GM18511 (cell line): ENCODE measurements at regions not wholly inside any gene's neighbourhood (a gene's known extent, or its start where the extent isn't known, plus 50 kb on each side); places are given as distances from the start of the nearest gene placed in this dataset.

Source experiments
- ATAC-seq: cut with Tn5 transposase; IDR thresholded peaks from one replicate; pipeline ENCODE4 v1.9.1; 2021; ENCODE audit warnings: mild to moderate bottlenecking, moderate library complexity; ENCODE audit not compliant: unreplicated experiment

DNA sequence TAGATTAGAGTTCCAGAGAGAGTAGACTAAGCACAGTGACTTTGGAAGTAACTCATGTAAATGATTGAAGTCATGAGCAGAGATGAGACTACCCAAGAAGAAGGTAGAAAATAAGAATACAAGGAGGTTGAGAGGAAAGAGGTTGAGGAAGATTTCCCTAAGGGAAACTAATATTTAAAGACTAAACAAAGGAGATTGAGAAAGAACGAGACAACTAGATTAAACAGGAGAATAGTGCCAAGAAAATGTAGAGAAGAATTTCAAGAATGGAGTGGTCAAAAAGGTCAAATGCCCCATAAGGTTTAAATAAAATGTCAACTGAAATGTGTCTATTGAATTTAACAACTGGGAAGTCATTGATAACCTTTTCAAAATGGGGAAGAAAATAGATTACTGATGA lies 59.0 kb downstream of the RPS29 start:
- no peak for ATAC-seq

DNA sequence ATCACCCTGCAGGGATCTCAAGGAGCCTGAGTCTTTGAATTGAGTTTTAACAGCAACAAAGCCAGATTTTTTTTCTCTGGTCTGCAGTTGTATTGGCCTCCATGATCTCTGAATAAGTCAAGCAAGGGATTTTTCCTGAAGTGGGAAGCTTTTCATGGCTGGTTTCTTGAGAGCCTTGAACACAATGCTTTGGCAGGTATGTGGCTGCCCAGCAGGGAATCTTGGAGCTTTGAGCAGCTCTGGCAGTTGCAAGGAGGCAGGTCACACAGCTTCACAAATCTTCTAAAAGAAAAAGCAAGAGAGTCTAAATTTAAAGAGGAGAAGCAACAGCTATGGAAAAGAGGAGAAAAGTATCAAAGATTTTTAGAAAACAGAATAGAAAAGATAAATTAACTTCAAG lies 60.1 kb downstream of the RPS29 start:
- no peak for ATAC-seq

DNA sequence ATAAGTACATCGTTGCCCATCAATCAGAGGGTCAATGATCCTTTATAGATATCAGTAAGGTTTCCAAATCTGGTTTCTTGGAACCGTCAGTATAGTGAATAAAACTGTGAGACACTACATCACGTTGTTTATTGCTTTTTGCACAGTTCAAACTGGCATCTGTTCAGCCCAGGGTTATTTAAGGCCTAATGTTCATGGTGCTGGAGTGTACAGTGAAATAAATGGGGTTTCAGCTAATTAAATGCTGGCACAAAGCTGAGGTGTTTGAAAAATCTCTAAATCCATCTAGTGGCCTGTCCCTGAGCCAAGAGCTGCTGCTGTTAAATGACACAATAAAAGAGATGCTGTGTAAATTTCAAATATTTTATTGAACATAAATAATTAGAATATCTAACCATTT lies 69.9 kb downstream of the RPS29 start:
- ATAC-seq, result no peak

DNA sequence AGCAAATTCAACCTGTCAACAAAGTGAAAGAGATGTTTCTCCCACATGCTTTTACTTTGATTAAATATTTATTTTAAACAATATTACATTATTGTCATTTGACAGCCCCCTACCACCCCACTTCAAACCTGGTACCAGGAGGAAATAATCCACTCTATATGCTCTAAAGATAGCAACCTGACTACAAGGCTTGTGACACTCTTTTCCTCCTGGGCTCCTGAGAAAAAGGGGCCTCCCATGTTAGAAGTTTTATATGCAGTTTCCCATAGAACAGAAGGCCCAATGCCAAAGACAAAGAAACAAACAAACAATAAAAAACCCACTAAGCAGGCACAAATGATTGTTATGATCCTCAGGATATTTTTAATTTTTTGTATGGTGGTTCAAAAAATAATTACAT lies 73.6 kb downstream of the RPS29 start:
- no peak for ATAC-seq

DNA sequence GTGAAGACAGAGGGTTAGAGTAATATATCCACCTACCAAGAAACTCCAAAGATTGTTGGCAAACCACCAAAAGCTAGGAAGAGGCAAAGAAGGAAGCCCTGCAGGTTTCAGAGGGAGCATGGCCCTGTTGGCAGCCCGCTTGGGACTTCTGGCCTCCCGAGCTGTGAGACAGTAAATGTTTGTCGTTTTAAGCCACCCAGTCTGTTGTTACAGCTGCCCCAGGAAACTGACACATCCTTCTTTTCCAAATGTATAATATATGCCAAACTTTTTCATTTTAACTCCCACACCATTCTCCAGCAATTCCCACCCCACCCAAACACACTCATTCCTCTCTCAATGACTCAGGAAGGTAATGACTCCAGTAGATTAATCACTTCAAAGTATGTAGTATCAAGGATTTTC lies 74.0 kb downstream of the RPS29 start:
- no peak for ATAC-seq

DNA sequence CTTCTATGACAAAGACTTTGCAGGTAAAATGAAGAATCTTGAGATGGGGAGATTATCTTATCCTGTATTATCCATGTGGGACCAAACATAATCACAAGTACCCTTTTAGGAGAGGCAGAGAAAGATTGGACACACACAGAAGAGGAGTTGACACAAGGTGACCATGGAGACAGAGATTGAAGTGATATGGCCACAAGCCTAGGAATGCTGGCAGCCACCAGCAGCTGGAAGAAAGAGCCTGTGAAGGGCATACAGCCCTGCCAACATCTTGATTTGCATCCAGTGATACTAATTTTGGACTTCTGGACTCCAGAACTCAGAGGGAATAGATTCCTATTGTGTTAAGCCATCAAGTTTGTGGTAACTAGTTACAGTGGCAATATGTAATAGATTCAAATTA lies 78.1 kb downstream of the RPS29 start:
- ATAC-seq, result no peak

DNA sequence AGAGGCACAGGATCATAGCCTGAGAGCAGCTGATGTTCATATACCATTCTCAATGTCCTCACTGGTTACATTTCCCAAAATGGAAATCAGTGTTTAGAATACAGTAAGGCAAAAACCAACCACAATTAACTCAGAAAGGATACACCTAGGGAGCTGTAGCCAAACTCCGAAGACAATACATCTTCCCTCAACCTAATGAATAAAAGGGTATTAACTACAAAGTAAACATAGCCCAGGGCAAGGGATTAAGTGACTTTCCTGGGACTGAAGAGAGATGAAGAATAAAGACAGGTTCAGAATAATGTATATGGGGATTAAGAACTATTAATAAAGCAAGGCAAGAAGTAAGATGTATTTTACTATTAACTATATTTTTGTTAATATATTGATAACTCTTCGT lies 79.5 kb downstream of the RPS29 start:
- no peak for ATAC-seq

DNA sequence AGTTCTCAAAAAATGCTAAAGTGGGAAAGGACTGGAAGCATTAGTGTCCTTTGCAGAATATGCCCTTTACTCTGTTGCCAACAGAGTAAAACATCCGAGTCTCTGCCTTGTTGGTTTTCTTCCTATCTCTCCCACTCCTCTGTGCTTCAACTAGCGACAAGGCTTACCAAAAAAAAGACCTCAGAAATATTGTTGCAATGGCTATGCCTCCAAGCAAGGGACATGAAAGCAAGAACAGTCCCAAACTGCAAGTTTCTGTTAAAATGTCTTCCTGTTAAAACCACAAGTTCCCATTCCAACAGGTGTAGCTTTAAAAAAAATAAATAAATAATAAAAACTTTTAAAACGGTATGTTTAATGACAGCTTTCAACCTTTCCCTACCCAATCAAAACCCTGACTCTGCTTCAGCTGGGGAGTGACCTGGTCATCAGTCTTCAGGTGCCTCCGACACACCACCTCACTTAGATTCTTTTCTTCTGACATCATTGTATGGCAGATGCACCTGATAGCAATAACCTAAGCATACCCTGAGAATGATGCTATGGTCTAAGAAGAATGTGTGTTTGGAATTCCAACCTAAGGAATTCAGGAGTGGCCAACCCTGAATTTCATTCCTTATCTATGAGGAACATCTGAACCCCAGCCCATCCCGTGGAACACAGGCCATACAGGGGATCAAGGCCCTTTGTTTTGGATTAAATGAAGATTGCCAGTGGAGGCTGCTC lies 81.0 kb downstream of the RPS29 start:
- no peak for ATAC-seq

DNA sequence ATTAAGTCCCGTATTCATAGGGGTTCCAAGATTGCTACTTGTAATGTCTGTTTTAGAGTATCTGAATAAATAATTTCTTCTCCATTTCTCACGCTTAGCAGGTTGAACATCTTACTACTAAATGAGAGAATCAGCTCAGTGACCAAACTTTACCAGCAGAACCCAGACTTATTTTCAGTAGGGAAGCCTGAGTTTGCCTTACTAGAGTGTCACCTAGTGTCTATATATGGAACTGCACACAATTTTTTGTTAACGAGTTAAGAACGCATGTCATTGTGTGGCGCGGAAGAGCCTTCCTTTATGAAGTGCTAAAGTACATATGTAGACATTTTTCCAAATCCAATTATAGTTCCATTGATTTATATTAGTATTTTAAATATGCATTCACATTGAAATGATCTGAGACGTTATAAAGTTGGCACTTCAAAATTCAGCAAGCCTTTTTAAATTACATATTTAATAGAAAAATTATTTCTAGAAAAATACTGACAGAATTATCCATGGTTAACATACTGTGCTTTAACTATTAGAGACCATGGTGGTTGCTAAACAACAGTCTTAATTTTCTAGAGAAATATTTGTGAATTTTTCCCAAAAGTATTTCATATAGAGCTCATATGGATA lies 88.3 kb downstream of the RPS29 start:
- ATAC-seq, result peak; percentile 91

DNA sequence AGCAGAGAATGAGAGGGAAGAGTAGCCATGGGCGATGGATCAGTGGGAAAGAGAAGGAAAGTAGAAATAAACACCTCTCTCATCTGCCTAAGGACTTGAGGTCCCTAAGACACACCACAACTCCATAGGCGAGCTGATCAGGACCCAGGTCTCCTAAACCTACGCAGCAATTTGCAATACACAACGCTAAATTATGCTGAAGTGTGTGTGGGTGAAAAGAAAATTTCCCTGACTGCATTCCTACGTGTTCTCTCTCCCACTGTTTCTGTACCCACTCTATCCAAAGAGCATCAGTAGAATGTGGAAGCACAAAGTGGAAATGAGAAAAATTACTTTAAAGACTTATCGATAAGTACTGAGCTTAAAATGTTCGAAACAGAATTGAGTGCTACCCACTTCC lies 88.9 kb downstream of the RPS29 start:
- no peak for ATAC-seq

DNA sequence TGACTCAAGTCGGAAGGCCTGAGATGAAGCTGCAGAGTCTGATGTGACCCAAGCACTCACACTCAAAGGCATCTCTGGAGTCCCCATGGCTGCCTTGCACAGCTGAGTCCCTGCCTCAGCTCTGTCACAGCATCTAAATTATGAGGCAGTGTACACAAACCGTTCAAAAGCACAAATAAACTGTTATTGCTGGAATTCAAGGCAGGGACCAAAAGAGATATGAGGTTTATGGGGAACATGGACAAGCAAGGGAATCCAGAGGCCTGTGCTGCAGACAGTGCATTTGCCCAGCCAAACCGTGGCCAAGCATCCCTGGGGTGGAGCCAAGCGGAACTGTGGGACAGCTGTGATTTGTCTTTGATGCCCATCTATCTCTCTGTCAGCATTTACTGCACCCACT lies 91.3 kb downstream of the RPS29 start:
- ATAC-seq, result no peak

DNA sequence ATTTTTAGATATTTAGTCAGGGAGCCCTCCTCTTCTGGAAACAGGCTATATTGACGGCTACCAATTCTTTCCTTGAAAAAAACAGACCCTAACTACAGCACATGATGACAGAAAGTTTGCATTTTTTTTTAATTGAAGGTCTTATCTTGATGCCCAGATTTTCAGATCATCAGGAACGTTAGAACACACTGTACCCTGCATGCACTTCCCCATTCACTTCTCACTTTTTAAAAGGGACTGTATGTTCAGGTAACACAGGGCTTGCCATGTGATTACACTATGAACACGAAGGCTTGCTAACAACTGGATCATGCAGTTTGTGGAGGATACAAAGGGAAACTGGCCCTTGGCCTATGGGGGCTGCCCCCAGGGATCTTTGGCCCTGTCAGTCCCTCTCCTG lies 92.6 kb downstream of the RPS29 start:
- no peak for ATAC-seq

DNA sequence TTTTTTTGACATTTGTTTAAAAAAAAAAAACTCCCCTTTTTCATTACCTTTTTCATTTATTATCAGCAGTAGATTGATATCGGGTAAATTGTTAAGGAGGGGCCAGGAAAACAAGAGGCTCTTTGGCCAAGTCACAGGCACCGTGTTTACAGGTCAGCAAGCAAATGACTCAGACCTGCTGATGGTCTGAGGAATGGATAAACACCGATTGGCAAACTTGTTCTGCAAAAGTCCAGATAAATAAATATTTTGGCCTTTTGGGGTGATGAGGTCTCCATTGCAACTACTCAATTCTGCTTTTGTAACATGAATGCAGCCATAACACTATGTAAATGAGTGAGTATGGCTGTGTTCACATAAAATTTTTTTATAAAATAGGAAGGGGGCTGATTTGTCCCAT lies 94.0 kb downstream of the RPS29 start:
- no peak for ATAC-seq

DNA sequence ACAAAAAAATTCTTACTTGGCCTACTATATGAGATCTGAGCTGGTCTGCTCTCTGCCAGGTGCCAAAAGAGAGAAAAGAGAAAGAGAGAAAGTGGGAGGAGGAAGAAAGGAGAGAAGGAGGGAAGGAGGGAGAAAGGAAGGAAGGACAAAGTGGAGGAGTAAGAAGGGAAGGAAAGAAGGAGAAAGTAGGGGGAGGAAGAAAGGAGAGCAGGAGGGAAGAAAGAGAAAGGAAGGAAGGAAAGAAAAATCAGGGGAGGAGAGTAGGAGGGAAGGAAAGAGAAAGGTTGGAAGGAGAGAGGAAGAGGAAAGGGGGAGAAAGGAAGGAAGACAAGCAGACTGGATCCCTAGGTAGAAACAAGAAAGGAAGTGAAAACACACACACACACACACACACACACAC lies 96.8 kb downstream of the RPS29 start:
- no peak for ATAC-seq

DNA sequence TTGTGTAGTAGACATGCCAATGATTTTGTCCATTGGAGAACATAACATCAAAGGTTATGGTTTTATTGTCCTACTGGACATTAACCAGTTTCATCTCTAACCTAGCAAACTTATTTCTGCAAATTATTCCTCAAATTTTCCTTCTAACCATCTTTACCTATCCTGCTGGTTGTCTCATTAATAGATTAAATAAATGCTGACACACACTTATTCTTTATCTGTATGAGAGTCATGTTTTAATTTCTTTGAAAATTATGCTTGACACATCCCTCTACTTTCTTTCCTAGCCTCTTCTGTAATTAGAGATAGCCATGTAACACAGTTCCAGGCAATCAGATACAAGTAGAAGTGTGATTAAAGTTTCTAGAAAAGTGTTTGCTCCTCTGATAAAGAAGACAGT lies 98.9 kb downstream of the RPS29 start:
- no peak for ATAC-seq

DNA sequence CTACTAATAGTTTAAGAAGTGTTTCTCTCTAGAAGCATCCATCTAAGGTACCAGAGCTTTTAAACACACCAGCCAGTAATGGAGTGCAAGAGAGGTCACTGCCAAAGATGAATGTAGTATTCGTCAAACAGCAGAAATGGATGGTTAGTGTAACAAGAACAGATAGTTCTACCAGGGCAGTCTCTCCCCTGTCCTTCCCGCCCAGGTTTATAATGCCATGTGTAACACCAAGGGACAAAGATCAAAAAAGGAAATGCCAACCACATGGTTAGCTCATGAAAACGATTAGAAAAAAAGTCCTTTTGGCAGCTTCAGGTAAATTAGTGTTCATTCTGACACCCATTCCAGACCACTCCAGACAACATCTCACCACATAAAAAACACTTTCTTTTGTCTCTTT lies 100.9 kb downstream of the RPS29 start:
- no peak for ATAC-seq

DNA sequence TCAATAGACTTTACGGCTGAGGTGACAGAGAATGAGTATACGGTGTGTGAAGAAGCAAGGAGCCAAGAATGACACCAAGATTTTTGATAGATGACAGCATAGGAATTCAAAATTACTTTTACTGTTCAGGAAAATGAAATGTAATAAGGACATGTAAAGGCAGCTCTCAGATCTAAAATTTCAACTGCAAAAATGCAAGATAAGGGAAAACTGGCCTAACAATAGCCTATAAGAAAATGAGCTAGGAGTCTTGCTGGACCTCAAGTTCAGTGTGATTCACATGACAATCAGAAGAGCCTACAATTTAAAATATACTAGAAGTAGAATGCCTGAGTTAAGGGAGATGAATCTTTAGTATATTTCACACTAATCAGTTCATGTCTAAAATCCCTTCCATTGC lies 102.0 kb downstream of the RPS29 start:
- no peak for ATAC-seq

DNA sequence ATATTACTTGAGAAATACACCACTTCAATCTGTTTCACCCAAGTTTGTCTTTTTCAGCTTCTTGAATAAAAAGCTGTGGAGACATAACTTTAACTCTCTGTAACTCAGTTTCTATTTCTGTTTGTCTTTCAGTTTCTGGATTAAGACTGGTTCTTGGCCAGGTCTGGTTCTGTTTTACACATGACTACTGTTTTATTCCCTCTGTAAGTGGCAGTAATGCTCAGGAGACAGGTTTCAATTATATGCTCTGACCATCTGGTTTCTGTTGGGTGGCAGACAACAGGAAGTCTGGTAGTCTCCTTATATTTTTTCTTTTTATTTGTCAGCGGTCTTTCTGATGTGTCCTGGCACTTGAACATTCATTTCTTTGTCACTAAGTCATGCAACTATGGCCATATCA lies 102.9 kb downstream of the RPS29 start:
- peak; percentile 88 for ATAC-seq

DNA sequence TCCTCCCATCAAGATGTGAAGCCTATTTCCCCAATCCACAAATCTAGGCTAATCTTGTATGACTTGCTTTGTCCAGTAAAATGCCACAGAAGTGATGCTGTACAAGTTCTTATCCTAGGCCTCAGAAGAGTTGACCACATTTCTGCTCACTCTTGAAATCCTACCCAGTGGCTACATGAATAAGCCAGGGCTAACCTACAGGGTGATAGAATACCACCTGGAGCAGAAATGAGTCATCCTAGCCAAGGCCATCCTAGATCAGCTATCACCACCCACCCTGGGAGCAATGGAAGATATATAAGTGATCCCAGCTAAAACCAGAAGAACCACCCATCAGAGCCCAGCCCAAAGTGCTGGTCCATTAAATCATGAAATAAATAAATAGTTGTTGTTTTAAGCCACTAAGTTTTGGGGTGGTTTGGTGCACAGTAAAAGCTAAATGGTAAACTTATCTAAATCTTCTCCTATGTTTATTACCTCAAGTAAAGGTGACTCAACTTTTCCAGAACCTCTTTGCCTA lies 105.1 kb downstream of the RPS29 start:
- no peak for ATAC-seq

DNA sequence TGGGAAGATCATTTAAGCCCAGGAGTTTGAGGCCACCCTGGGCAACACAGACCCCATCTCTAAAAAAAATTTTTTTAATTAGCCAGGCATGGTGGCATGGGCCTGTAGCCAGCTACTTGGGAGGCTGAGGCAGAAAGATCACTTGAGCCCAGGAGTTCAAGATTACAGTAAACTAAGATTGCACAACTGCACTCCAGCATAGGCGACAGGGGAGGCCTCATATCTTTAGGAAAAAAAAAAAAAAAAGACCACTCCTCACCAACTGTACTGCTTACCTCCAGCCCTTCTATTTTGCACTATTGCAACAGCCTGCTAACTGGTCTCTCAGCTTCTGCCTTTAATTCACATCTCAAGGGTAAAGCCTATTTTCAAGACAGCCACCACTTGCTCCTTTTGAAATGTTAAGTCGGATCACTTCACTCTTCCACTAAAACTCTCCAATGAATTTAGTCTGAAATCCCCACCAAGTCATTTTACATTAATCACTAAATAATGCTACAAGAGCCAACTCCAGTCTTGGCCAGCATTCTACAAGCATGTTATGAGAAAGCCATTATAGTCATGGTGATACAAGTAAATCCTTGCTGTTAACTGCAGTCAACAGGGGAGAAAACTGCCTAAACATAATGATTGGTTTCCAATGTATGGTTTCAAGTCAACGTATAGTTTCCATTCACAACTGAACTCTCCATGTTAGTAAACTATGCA lies 106.0 kb downstream of the RPS29 start:
- no peak for ATAC-seq

DNA sequence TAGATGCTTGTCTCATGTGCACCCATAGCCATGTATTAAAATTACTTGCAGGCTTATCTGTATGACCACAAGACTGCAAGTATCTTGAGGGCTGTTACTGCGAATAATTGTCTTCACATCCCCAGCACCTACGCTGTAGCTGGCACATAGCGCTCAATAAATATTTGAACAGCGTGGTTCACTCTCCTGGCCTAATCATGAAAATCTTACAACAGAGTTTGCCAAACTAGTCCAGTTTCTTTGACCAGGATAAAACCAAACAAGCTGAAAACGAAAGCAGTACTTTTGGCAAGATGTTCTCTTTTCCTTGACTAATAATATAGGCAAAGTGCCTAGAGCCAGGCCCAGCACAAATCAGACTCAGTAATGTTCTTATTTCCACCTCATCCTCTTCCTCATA lies 106.7 kb downstream of the RPS29 start:
- ATAC-seq, result no peak

DNA sequence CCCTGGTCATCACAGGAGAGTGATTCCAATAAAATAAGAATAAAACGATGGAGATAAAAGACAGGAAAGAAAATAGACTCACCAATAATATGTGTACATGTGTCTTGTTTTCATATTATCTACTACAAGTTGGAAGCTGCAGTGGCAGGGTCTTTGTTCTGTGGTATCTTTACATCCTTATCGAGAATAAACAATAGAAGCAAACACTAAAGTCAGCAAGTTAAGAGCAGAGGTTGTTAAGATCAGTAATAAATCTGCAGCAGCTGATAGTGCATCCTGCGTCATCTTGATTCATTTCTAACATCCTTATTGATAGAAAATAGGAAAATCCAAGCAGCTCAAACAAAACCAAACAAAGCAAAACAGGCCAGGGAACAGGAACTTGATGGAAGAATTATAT lies 107.4 kb downstream of the RPS29 start:
- ATAC-seq, result no peak
